Left ventricle myocardium inferior (tissue), 1 donor: ENCODE measurements at regions not wholly inside any gene's neighbourhood (a gene's known extent, or its start where the extent isn't known, plus 50 kb on each side); places are given as distances from the start of the nearest gene placed in this dataset.

Experiments used
- DNase-seq: peaks from one replicate; pipeline ENCODE4 v3.0.0-alpha.2; 2020
- H3K27ac ChIP-seq: fragments of 200-600 bp; replicated peaks from 2 replicates; pipeline ENCODE4 v1.8.0; 2021
- H3K27me3 ChIP-seq: fragments of 200-600 bp; 2 replicates; pipeline ENCODE4 v1.8.0; 2021; ENCODE audit warnings: low read depth
- H3K36me3 ChIP-seq: fragments of 200-600 bp; 2 replicates; pipeline ENCODE4 v1.8.0; 2021
- H3K4me1 ChIP-seq: fragments of 200-600 bp; 2 replicates; pipeline ENCODE4 v1.8.0; 2021
- H3K4me3 ChIP-seq: fragments of 200-600 bp; 2 replicates; pipeline ENCODE4 v1.8.0; 2021; ENCODE audit warnings: mild to moderate bottlenecking, moderate library complexity
- H3K9me3 ChIP-seq: fragments of 200-600 bp; replicated peaks from 2 replicates; pipeline ENCODE4 v1.8.0; 2021
- CTCF ChIP-seq: fragments of 200-600 bp; IDR thresholded peaks from 2 replicates; pipeline ENCODE4 v1.8.0; 2021; ENCODE audit warnings: antibody characterized with exemption, mild to moderate bottlenecking, borderline replicate concordance
- intact Hi-C: fragments of 100-400 bp; cut with micrococcal nuclease; formaldehyde crosslinking; loops from one replicate; pipeline ENCODE4 v1.11.0; 2022
- donor health status: DM: no; HTN: yes; CAD: no; lungs with severe emphysema.

GRCh38 chr1:67626861-67627235 is 58.2 kb upstream of the GADD45A start:
- Histone ChIP-seq H3K27me3 (no peaks in the 10 kb centered on the region), H3K27ac (no peak overlapping the region), H3K36me3 (no peaks in the 10 kb centered on the region), H3K9me3 (peaks cover 8% of the 10 kb centered on the region), H3K4me3 (no peak overlapping the region), H3K4me1 (peaks cover 8% of the 10 kb centered on the region)
- TF ChIP-seq CTCF = no peak
- DNase-seq = no peak
- intact Hi-C loops = no loop called here

- no peaks in the 10 kb centered on the region for H3K36me3 ChIP-seq
- peaks cover 8% of the 10 kb centered on the region for H3K4me1 ChIP-seq
- H3K9me3 ChIP-seq = peaks cover 8% of the 10 kb centered on the region
- H3K4me3 ChIP-seq = no peak overlapping the region
- no peak overlapping the region for H3K27ac ChIP-seq
- H3K27me3 ChIP-seq = no peaks in the 10 kb centered on the region
- intact Hi-C loops = no loop called here
- no peak for DNase-seq
- no peak for TF ChIP-seq CTCF
Observed at GRCh38 chr1:67627336-67627735, 57.7 kb upstream of the GADD45A start.

GRCh38 chr1:67627906-67628305 is 57.1 kb upstream of the GADD45A start:
- TF ChIP-seq CTCF = no peak
- peaks cover 8% of the 10 kb centered on the region for H3K9me3 ChIP-seq
- no peaks in the 10 kb centered on the region for H3K27me3 ChIP-seq
- no peaks in the 10 kb centered on the region for H3K36me3 ChIP-seq
- no peak overlapping the region for H3K27ac ChIP-seq
- no peak for DNase-seq
- H3K4me3 ChIP-seq = no peak overlapping the region
- H3K4me1 ChIP-seq = peaks cover 8% of the 10 kb centered on the region
- intact Hi-C loops = no loop called here

- H3K4me1 ChIP-seq = peaks cover 8% of the 10 kb centered on the region
- no peak for TF ChIP-seq CTCF
- peaks cover 8% of the 10 kb centered on the region for H3K9me3 ChIP-seq
- H3K36me3 ChIP-seq = no peaks in the 10 kb centered on the region
- intact Hi-C loops = no loop called here
- no peak overlapping the region for H3K27ac ChIP-seq
- no peak for DNase-seq
- H3K27me3 ChIP-seq = no peaks in the 10 kb centered on the region
- no peak overlapping the region for H3K4me3 ChIP-seq
Observed at GRCh38 chr1:67629370-67630075, 55.5 kb upstream of the GADD45A start.

- intact Hi-C loops = no loop called here
- Histone ChIP-seq H3K4me3 (no peak overlapping the region), H3K4me1 (peaks cover 8% of the 10 kb centered on the region), H3K36me3 (no peaks in the 10 kb centered on the region), H3K9me3 (peaks cover 8% of the 10 kb centered on the region), H3K27ac (no peak overlapping the region), H3K27me3 (no peaks in the 10 kb centered on the region)
- no peak for DNase-seq
- no peak for TF ChIP-seq CTCF
Observed at GRCh38 chr1:67630438-67631045, 54.5 kb upstream of the GADD45A start.
